Activated CD4-positive, alpha-beta T cell treated with anti-CD3 and anti-CD28 coated beads, Interleukin-2, amount 10 ng/mL, durations not matched to agents 7 days and 5 days (primary cell): ENCODE measurements at regions not wholly inside any gene's neighbourhood (a gene's known extent, or its start where the extent isn't known, plus 50 kb on each side); places are given as distances from the start of the nearest gene placed in this dataset.

Experiments used
- CTCF ChIA-PET: fragments of 350-600 bp; sonication (Branson Sonifier 250); formaldehyde crosslinking; loops from one replicate; lab custom pipeline; 2021; ENCODE audit warnings: antibody characterized with exemption; lab: Charles Lee
- POLR2A ChIA-PET: fragments of 350-600 bp; sonication (Branson Sonifier 250); formaldehyde crosslinking; loops from one replicate; lab custom pipeline; 2021; ENCODE audit warnings: antibody characterized with exemption; lab: Charles Lee
- DNase-seq: peaks from one replicate; pipeline ENCODE4 v3.0.0-alpha.2; 2020
- H3K27ac Mint-ChIP-seq: one replicate; pipeline ENCODE4 v1.8.0; 2021; ENCODE audit warnings: mild to moderate bottlenecking, moderate library complexity, mixed read lengths
- H3K27me3 Mint-ChIP-seq: one replicate; pipeline ENCODE4 v1.8.0; 2021; ENCODE audit warnings: mixed read lengths
- H3K36me3 Mint-ChIP-seq: one replicate; pipeline ENCODE4 v1.8.0; 2021; ENCODE audit warnings: low read depth, mixed read lengths
- H3K4me1 Mint-ChIP-seq: one replicate; pipeline ENCODE4 v1.8.0; 2021; ENCODE audit warnings: mixed read lengths
- H3K4me3 Mint-ChIP-seq: one replicate; pipeline ENCODE4 v1.8.0; 2021; ENCODE audit warnings: mild to moderate bottlenecking, moderate library complexity, mixed read lengths
- H3K9me3 Mint-ChIP-seq: one replicate; pipeline ENCODE4 v1.8.0; 2021; ENCODE audit warnings: mixed read lengths

- Mint-ChIP-seq H3K4me1 (no peaks in the 10 kb centered on the region), H3K36me3 (no peaks in the 10 kb centered on the region), H3K9me3 (no peaks in the 10 kb centered on the region), H3K4me3 (no peak overlapping the region), H3K27me3 (peaks cover 2% of the 10 kb centered on the region), H3K27ac (no peak overlapping the region)
- no peak for DNase-seq
- POLR2A ChIA-PET: no interaction called here
- CTCF ChIA-PET: no interaction called here
These were observed 420.9 kb downstream of the PRDM2 start for GRCh38 chr1:14120895-14121294.

DNA sequence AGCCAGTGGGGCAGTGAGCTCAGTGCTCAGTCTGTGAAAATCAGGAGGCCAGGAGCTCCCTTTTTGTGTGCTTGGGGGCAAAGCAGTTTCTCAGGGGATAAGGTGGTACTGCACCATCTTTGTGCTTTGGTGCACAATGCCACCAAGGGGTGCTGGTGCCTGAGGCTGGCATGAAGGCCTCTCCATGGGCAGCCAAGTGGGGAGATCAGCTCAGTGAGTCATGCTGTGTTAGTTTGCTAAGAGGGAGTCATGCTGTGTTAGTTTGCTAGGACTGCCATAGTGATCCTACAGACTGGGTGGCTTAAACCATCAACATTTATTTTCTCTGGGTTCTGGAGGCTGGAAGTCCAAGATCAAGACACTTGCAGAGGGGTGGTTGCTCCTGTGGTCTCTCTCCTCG is 428.1 kb downstream of the PRDM2 start:
- Mint-ChIP-seq H3K4me1 (no peaks in the 10 kb centered on the region), H3K36me3 (no peaks in the 10 kb centered on the region), H3K27me3 (no peaks in the 10 kb centered on the region), H3K27ac (no peak overlapping the region), H3K4me3 (no peak overlapping the region), H3K9me3 (no peaks in the 10 kb centered on the region)
- POLR2A ChIA-PET: no interaction called here
- DNase-seq: no peak
- CTCF ChIA-PET: no interaction called here

DNA sequence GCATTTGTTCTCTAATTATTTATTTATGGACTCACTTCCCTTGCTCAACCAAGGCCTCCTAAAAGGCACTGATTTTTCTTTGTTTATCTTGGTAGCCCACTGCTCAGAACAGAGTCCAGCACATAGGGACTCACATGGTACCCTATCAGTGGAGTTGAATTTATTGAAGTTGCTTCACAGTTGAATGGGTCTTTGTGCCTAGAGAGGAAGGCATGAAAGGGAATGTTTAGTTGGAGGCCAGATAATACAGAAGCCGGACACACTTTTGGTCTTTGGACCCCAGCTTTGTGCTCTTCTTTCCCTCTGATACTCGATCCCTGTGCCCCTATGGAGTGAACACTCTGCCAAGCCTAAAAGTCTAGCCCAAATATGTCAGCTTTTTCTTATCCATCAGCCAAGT is 429.0 kb downstream of the PRDM2 start:
- no peak for DNase-seq
- no peak overlapping the region for H3K27ac Mint-ChIP-seq
- H3K4me3 Mint-ChIP-seq: no peak overlapping the region
- ChIA-PET CTCF (no interaction called here), POLR2A (no interaction called here)
- no peaks in the 10 kb centered on the region for H3K4me1 Mint-ChIP-seq
- no peaks in the 10 kb centered on the region for H3K27me3 Mint-ChIP-seq
- H3K9me3 Mint-ChIP-seq: no peaks in the 10 kb centered on the region
- no peaks in the 10 kb centered on the region for H3K36me3 Mint-ChIP-seq

DNA sequence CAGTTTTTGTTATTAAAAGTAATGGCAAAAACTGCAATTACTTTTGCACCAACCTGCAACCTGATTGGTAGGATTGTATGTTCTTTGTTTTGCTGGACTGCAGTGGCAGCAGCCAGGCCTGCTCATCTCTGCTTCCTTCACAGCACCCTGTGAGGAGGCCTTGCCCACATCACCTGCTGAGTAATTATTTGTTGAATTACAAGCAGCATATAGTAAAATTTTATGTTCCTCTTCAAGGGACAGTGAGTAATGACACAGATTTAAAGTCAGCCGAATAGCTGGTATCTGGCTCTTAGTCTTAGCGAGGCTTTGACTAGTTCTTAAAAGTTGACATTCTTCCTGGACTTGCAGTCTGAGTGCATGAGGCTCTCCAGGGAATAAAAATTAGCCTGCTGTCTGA is 435.1 kb downstream of the PRDM2 start:
- Mint-ChIP-seq H3K9me3 (no peaks in the 10 kb centered on the region), H3K4me1 (no peaks in the 10 kb centered on the region), H3K4me3 (no peak overlapping the region), H3K36me3 (no peaks in the 10 kb centered on the region), H3K27me3 (no peaks in the 10 kb centered on the region), H3K27ac (no peak overlapping the region)
- ChIA-PET POLR2A (no interaction called here), CTCF (no interaction called here)
- DNase-seq: no peak

GRCh38 chr1:14136152-14136763 is 436.3 kb downstream of the PRDM2 start:
- DNase-seq: no peak
- Mint-ChIP-seq H3K36me3 (no peaks in the 10 kb centered on the region), H3K9me3 (no peaks in the 10 kb centered on the region), H3K4me3 (no peak overlapping the region), H3K4me1 (no peaks in the 10 kb centered on the region), H3K27me3 (no peaks in the 10 kb centered on the region), H3K27ac (no peak overlapping the region)
- CTCF ChIA-PET: no interaction called here
- POLR2A ChIA-PET: no interaction called here

DNA sequence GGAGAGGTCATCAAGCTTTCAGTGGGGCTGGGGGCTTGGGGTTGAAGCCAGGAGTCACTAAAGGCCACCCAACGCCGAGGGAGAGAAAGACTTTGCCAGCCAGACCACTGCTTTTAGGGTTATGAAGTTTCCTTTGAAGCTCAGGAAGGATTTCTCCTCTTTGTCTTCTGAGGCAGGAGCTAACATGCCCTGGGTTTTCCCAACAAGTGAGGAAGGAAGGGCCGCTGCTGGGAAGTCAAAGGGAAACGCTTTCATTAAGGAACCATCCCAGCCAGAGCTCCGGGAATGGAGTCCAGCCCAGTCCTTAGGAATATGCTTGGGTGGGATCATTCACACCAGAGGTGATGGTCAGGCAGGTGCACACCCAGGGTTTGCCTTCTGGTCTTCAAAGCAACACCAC is 436.9 kb downstream of the PRDM2 start:
- Mint-ChIP-seq H3K27me3 (no peaks in the 10 kb centered on the region), H3K36me3 (no peaks in the 10 kb centered on the region), H3K4me3 (no peak overlapping the region), H3K9me3 (no peaks in the 10 kb centered on the region), H3K4me1 (no peaks in the 10 kb centered on the region), H3K27ac (no peak overlapping the region)
- ChIA-PET CTCF (no interaction called here), POLR2A (no interaction called here)
- no peak for DNase-seq

GRCh38 chr1:14137411-14138134 is 437.6 kb downstream of the PRDM2 start:
- no peak for DNase-seq
- Mint-ChIP-seq H3K27me3 (no peaks in the 10 kb centered on the region), H3K36me3 (no peaks in the 10 kb centered on the region), H3K9me3 (no peaks in the 10 kb centered on the region), H3K27ac (no peak overlapping the region), H3K4me1 (no peaks in the 10 kb centered on the region), H3K4me3 (no peak overlapping the region)
- CTCF ChIA-PET: no interaction called here
- POLR2A ChIA-PET: no interaction called here

GRCh38 chr1:14138135-14138506 is 438.1 kb downstream of the PRDM2 start:
- no peak overlapping the region for H3K4me3 Mint-ChIP-seq
- no peaks in the 10 kb centered on the region for H3K27me3 Mint-ChIP-seq
- H3K27ac Mint-ChIP-seq: no peak overlapping the region
- DNase-seq: no peak
- CTCF ChIA-PET: no interaction called here
- no peaks in the 10 kb centered on the region for H3K4me1 Mint-ChIP-seq
- H3K9me3 Mint-ChIP-seq: no peaks in the 10 kb centered on the region
- POLR2A ChIA-PET: no interaction called here
- no peaks in the 10 kb centered on the region for H3K36me3 Mint-ChIP-seq

DNA sequence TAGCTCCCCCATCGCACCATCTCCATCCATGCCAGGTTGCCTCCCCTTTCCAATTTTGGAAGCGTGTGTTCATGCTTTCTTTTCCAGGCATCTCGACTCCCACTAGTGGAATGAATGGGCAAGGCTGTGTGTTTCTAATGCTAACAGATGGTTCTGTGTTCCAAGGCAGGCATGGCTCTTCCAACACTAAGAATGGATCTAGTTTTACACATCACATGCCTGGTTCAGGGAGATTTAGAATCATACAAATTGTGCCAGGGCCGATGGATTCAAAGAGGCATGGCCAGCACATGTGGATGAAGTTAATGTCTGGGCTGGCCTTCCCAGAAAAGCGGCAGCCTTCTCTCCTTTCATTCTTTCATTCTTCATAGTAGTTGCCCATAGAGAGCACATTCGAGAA is 438.7 kb downstream of the PRDM2 start:
- Mint-ChIP-seq H3K9me3 (no peaks in the 10 kb centered on the region), H3K27ac (no peak overlapping the region), H3K27me3 (no peaks in the 10 kb centered on the region), H3K36me3 (no peaks in the 10 kb centered on the region), H3K4me1 (no peaks in the 10 kb centered on the region), H3K4me3 (no peak overlapping the region)
- DNase-seq: no peak
- POLR2A ChIA-PET: no interaction called here
- CTCF ChIA-PET: no interaction called here

DNA sequence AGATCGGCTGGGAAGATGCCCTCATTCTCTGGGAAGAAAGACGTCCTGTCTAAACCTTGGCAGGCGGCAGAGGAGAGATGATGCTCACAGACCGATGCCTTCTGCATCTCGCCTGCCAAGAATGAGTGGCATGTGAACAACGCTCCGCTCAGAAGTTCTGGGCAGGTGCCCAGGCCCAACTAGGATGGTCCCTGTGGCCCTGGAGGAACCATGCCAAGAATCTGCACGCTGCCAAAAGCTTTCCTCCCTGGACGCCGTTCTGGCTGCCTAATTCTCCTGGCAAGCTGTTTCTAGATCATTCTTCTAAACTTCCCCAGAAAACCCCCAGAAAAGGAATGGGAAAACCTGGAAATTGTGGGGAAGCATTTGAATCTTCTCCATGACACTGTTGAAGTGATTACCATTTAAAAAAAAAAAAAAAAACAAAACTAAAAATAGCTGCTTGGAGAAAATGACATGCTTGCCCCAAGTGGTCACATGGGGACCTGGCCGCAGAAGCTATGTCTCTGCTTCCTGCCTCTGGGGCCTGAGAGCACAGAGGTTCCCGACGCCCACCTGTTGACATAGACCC is 440.9 kb downstream of the PRDM2 start:
- Mint-ChIP-seq H3K27me3 (no peaks in the 10 kb centered on the region), H3K36me3 (no peaks in the 10 kb centered on the region), H3K4me3 (no peak overlapping the region), H3K27ac (no peak overlapping the region), H3K4me1 (no peaks in the 10 kb centered on the region), H3K9me3 (no peaks in the 10 kb centered on the region)
- ChIA-PET POLR2A (no interaction called here), CTCF (no interaction called here)
- no peak for DNase-seq

GRCh38 chr1:14141656-14142055 is 441.7 kb downstream of the PRDM2 start:
- H3K36me3 Mint-ChIP-seq: no peaks in the 10 kb centered on the region
- H3K27me3 Mint-ChIP-seq: no peaks in the 10 kb centered on the region
- ChIA-PET POLR2A (no interaction called here), CTCF (no interaction called here)
- H3K9me3 Mint-ChIP-seq: no peaks in the 10 kb centered on the region
- no peak overlapping the region for H3K27ac Mint-ChIP-seq
- H3K4me1 Mint-ChIP-seq: no peaks in the 10 kb centered on the region
- DNase-seq: no peak
- no peak overlapping the region for H3K4me3 Mint-ChIP-seq

DNA sequence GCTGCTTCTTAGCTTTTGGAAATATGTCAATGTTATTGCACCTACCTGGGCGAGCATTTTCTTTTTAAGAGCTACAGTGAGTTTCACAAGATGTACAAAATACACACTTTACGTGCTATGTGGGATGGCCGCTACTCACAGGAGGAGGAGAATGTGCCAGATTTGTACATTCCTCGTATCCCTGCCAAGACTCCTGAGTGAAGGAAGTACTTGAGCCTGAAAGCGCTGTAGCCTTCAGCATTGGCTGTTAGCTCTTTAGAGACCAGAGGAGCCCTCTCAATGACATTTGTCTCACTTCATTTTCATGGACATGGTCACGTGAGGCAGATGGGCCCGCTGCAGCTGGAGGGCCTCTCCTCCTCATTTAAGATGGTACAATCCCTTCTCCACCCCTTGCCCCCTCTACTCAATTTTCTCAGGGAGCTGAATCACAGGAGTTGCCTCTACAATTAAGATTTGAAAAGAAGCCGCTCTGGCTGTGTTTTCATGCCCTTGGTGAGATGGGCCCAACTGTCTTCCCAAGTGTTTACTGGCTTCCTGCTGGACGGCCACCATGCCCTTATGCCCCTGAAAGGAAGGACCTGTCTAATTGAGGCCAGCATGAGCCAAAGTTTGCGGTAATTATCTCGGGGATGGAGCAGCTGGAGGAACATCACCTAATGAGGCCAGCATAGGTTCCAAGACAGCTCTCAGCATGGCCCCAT is 442.6 kb downstream of the PRDM2 start:
- ChIA-PET POLR2A (no interaction called here), CTCF (no interaction called here)
- Mint-ChIP-seq H3K36me3 (no peaks in the 10 kb centered on the region), H3K9me3 (no peaks in the 10 kb centered on the region), H3K4me3 (no peak overlapping the region), H3K27ac (no peak overlapping the region), H3K27me3 (no peaks in the 10 kb centered on the region), H3K4me1 (no peaks in the 10 kb centered on the region)
- no peak for DNase-seq

- ChIA-PET CTCF (no interaction called here), POLR2A (no interaction called here)
- H3K4me3 Mint-ChIP-seq: no peak overlapping the region
- no peak overlapping the region for H3K27ac Mint-ChIP-seq
- H3K36me3 Mint-ChIP-seq: no peaks in the 10 kb centered on the region
- no peaks in the 10 kb centered on the region for H3K4me1 Mint-ChIP-seq
- H3K9me3 Mint-ChIP-seq: no peaks in the 10 kb centered on the region
- no peak for DNase-seq
- no peaks in the 10 kb centered on the region for H3K27me3 Mint-ChIP-seq
These were observed 443.8 kb downstream of the PRDM2 start for GRCh38 chr1:14143777-14144176.
